ENCODE measurements at regions not wholly inside any gene's neighbourhood (a gene's known extent, or its start where the extent isn't known, plus 50 kb on each side); places are given as distances from the start of the nearest gene placed in this dataset.

DNA sequence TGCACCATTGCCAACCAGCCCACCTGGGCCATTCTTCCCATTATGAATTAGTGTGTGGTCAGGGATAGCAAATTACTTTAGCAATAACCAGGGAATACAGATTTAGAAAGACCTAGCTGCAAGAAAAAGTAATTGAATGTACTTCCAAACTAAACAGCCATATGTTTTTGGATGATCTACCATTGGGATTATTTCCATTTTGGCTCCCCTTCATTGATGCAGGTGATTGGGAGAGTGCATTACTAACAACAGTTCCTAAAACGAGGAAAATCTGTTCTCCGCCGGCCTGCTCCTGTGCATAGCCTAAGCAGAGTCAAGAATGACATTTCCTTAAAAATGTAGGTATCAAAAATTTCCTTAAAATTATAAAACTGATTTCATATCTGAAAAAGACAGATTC, 58.5 kb downstream of the MAIP1 start:
- no peak for DNase-seq

DNA sequence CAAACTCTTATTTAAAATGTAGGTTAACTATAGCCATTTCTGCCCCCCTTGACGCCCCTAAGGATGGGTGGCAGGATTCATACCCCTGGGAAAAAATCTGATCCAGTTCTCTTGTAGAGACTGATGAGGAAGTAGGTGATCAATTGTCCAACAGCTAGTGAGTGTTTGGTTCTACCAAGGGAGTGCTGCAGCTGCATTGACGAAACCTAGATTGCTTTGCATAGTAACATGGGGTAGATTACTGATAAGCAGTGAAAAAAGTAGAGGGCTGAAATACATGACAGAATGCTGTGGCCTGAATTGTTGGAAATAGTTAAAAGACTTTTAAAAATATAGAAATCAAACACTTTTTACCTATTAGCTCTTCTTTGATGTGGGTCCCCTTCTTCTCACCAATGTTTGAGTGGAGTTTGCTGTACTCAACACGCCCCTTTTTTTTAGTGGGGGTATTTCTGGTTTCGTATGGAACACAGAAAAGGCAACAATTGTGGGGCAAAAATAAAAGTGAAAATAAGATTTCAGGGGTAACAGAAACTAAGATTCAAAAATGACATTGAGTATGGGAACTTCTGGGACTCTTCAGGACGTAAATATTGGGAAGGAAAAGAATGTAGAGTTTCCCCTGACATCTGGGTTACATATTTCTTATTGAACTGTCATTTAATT, 66.2 kb downstream of the MAIP1 start:
- DNase-seq: no peak

DNA sequence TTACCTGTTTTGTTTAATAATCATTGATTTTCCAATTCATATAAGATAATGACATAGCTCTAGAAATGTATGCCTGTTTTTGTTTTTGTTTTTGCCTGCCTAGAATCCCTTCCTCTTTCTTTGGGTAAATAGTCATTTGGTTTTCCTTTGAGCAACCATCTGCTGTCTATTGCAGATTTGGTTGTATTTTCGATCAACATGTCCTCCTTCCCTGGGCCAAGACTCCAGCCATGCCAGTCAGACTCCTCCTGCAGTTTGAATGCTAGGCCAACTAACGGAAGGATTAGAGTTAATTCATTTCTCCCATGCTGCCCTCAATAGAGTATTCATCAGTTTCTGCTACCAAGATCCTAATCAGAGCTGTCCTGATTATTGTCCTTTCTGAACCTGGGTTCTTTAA, 67.1 kb downstream of the MAIP1 start:
- no peak for DNase-seq

DNA sequence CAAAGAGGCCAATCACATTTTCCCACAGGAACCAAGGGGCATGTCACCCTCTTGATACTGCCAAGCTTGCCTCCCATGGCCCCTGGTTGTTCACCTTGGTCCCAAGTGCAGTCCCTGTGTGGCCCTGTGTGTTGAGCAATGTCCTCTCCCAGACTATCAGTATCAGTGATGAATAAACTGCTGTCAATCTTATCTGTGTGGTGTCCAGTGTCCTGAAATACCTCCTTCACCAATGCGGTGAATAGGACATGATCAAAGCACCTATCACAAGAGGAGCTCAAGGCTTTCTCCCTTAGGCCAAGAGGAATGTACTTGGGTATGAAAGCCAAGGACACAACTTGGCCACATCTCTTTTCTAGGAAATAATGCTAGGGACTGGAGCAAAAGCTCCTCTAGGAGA, 68.2 kb downstream of the MAIP1 start:
- no peak for DNase-seq

DNA sequence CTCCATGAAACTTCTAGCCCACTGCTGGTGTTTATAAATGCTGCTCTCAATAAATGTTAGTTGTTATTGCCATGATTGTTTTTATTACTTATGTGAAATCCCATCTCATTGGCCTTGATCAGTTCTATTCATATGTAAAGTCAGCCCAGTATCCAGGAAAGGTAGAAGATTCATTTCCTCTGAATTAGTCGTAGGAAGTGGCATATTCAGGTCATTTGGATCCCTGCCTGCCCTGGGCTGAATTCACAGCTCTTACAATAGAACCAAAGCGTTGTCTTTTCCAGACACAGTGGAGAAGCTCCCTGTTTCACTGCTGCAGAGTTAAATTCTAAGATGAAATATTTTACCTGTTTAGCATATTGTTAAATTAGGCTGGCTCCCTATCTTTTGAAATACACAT, 70.3 kb downstream of the MAIP1 start:
- DNase-seq: no peak

DNA sequence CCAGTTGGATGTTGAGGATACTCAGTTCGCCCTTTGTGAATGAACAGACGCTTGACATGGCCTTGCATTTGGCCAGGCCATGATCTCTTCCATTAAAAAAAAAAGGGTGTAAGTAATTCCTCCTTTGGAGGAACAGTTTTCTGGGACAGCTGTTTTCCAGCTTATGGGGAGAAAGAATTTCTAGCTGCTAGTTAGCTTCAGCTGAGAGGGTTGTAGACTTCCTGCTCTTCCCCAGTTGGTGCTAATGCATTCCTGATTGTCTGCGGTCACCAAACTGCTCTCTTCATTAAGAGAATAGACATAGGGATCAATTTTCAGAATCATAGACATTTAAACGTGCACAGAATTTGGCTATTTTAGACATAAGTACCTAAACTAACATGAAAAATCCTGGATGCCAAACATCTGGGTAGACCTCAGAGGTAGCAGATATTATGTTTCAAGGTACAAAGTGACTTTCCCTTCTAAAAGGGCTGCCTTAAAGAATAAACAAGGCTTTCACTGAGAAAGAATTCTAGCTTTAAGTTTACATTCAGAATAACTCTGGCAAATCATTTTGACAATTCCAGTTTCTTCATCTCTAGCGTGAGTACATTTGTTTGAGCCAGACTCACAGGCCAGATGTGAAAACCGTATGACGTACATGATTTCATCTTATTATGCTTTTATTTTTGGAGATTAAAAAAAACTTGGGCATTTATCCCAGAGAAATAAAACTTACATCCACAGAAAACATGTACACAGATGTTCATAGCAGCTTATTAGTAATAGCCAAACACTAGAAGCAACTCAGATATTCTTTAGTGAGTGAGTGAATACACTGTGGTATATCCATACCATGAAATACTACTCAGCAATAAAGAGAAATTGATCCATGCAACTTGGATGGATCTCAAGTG, 71.2 kb downstream of the MAIP1 start:
- no peak for DNase-seq

DNA sequence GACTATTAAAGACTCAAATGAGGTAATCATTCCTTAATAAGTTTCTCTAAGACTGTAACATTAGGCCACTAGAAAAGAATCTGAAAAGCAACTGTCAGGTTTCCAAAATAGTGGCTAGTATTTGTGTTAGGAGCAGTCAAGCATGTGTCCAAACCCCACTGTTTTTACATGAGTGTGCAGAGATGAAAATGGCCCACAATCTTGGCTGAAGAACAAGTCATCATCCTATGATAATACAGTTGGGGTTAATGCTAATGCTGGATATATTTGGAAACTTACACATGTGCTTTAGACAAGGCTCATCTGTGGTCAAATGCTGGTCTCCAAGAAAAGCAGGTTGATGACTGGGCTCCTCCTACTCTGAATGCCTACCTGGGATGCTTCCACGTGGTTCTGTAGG, 73.6 kb downstream of the MAIP1 start:
- DNase-seq: no peak

DNA sequence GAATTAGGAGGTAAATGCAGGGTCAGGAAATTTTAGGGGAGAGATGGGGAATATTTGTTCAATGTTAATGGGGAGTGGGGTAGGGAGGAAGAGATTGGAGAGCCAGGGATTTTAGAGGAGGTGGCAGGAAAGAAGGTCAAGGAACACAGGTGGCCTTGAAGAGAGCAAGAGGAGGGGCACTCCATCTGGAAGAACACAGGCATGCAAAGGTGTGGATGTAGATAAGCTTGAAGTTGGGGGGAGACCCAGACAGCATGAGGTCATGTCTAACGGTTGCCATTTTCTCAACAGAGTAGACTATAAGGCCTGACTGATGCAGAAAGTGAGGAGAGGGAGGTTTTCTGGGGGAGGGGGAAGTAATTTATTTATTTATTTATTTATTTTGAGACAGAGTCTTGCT, 77.5 kb downstream of the MAIP1 start:
- DNase-seq: no peak

DNA sequence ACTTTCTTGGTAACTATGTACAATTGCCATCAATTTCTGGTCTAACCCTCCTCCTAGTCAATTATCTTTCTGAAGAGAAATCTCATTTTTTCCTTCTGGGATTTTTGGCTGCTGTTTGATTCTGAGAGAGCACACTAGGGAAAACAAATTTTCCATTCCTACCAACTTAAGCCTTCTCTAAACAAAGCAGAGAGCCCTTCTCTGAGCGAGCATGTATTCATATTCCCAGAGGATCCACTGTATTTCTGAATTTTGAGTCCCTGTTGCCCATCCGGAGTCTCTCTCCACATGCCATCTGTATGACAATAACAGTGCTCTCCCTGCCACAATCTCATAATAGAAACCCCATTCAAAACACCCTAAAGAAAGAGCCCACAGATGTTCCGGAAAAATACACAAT, 78.5 kb downstream of the MAIP1 start:
- no peak for DNase-seq

DNA sequence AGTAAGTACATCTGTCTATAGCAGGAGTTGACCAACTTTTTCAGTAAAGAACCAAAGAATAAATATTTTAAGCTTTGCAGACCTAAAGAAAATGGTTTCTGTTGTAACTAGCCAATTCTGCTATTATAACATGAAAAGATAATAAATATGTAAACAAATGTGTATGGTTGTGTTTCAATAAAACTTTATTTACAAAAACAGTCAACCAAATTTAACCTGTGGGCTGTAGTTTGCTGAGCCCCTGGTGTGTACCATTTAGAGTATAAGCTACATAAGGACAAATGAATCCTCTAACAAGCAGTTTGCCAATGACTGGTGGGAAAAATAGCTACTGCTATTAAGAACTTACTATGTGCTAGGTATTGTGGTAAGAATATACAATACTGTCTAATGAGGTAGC, 79.4 kb downstream of the MAIP1 start:
- DNase-seq: no peak

DNA sequence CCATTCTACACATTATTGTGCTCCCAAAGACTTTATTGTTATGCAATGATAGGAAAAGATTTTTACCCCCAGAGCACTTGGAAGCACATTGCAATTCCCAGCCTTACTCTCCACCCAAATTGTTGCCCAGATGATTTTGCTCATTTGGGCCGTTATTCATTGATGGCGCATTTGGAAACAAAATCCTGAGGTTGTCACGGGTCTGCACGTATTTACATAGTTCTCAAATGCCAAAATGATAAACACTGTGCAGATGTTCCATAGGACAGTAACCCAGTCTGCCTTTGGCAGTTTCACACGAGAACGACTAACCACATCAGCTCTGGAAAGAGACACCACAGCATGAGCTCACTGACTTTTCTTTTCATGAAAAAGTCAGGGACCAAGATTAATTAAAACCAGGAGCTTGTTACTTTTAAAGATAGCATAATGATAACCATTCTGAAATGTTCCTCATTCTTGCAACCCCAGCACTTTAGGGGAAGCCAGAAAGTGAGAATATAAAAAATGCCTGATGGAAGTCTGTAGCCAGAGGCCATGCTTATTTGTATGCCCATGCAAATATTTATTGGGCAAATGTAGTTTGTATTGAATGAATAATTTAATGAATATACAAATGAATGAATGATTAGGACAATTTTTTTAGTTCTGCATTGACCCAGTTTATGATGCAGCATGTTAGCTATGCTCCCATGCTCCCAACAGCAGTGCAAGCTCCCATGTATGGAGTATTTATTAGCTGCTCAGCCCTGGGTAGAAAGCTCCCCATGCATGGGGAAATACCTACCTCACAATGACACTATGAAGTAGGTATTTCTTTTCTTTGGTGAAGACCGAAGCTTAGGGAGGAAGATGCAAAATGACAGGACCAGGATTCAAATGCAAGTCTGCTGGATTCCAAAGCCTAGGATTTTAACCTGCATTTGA, 84.6 kb downstream of the MAIP1 start:
- DNase-seq: no peak

DNA sequence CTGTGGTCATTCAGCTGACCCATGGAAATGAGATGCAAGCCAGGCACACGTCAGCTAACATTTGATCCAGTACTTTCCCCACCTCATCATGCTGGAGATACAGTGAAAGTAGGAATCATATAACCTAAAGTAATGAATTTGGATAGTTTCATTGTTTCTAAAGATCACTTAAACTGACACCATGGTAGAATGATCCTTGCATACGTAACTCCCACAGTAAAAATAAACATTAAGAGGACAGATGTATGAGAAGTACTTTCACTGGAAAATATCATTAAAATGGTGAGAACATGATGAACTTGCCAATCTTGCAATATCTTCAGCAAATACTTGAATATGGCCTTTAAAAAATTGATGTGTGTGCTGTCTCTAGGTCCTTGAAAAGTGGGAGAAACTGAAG, 85.4 kb downstream of the MAIP1 start:
- no peak for DNase-seq

DNA sequence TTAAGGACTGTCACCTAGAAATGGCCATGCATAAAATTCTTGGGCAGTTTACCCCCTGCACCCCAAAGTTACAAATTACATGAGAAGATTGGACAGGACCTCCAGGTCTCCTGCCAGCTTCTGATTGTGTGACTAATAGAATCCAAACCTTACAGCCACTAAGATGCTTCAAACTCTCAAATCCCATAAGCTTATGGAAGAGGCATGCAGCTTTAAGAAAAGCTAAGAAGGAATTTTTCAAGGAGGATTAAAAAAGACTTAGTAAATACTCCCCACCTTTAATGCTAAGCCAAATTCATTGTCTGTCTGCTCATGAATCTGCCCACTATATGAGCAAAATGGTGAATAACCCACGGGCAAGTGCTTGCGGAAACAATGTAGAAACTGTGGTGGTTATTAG, 86.3 kb downstream of the MAIP1 start:
- no peak for DNase-seq

DNA sequence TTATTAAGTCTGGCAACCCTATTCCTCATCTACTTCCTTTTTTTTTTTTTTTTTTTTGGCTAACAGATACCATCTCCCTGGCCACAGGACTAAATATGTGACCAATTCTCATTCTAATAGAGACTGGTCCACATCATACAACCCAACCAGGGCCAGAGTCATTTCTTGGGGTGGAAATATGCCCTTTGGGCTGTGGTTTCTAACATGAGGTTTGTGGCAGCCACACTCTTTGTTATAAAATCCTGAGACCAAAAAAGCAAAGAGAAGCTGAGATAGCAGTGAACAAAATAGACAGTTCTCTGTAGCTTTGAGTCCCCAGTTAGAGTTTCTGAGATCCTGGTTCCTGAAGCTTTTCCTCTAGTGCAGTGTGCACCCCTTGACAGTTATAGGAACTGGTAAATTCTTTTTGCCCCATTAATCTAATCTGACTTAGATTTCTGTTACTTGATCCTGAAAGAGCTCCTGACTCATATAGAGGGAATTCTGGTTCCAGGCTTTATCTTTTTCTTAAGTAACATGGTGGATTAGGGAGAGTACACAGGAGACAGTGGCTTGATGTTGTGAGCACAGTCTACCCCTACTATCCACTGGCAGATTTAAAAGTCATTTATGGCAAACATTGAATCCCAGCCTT, 86.8 kb downstream of the MAIP1 start:
- no peak for DNase-seq

DNA sequence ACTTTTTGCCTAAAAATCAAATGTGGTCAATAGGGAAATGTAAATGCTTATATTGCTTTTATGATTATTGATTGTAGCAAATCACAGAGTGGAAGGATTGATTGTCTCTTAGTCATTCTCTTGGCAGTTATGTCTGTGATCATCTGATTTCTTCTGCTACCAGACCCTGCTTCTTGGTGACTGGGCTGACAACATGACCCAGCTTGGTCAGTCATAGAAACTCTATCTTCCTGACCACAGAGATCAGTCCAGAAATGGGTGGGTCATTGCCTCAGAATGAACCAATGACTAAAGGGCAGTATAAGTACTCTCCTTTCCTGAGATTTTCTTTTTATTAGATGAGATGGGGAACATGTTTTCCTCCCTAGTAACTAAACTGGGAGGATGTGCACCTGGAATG, 87.6 kb downstream of the MAIP1 start:
- DNase-seq: no peak

DNA sequence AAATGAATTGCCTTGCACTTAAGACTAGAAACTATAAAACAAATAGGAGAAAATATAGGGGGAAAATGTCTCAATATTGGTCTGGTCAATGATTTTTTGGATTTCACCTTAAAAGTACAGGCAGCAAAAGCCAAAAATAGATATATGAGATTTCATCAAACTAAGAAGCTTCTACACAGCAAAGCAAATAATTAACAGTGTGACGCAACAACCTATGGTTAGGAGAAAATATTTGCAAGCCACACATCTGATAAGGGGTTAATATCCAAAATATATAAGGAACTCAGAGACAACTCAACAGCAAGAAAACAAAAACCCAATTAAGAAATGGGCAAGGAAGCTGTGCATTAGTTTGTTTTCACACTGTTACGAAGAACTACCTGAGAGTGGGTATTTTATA, 89.1 kb downstream of the MAIP1 start:
- no peak for DNase-seq

DNA sequence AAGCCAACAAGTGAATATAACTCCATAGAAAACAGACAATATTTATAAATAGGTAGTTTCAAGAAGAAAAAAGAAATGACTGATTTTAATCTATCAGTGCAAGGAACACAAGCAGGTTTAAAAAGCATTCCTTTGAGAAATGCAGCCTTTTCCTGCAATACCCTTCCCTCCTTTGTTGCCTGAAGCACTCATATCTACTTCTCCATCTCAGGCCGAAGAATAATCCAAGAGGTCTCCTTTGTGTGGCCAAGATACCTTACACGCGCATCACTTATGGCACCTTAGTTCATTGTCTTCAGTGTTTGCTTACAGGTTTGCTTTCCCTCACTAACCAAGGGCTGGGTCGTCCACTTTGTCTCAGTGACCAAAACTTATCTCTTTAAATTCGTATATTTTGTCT, 93.0 kb downstream of the MAIP1 start:
- no peak for DNase-seq

DNA sequence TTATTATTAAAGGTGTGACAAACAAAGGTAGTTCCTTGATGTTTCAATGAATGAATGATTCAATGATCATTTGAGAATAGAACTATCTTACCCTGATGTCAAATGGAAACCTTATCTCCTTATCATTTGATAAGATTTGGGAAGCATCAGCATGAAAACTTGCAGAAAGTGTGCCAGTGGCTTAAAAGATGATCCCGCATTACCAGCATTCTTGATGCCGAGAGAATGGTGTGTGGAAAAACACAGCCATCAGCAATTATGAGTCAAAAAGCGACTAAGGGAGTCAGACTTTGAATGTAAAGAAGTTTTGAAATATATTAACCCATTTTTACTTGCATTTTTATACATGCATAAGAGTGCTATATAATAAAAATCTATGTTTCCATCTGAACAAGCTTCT, 93.7 kb downstream of the MAIP1 start:
- no peak for DNase-seq

DNA sequence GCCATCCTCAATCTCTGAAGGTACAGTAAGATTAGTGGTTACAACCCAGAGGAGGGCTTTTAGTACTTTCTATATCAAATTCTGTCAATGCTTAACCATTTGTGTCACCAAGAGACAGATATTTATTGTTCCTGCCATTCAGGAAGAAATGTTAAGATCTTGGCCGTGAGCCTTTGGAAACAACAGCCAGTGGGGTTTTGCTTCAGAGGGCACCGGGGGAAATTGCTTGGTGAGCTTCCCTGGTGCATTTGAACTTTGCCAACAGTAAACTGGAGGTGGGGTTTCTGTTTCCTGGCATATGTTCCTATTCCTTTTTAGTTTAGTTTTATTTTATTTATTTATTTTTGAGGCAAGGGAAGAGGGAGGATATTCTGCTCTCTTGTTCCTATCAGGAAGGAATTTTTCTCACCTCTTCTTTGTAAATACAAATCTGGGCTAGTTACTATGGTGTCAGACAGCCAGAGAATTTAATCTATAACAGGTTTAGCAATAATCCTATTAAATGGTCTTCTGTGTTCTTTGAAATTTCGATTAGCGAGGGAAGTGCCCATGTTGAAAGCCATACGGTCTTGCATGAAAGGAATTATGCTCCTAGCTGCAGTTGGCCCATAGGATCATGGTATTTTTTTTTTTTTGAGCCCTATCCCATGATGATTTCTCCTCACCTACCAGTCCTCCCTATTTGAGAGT, 95.7 kb downstream of the MAIP1 start:
- no peak for DNase-seq

DNA sequence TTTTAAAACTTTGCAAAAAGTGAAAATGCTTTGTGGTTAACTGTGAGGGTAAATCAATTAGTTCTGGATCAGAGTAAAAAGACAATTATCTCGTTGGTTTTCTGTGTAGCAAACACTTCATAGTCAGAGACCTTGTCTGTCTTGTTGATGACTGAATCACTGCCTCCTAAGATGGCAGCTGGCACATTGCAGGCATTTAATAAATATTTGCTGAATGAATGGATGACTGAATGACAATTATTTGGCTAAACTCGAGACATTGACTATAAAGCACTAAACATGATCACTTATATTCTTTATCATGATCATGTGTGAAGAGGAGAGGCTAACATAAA, 96.2 kb downstream of the MAIP1 start:
- no peak for DNase-seq

DNA sequence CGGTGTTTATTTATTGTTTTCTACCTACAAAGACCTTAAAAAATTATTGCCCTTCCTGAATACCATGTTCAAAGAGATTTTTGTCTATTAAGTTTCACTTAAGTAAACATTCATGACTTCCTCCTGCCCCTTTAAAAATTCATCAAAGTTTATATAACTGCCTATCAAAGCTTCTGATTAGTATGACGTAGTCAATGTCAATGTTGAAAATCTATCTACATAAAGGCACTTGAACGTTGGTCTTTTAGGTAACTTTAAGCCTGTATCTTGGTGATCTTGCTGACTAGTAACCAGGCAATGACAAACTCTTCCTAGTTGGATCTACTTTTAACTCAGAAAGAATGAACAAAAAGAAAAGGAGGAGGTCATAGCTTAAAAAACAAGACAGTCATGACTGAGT, 97.2 kb downstream of the MAIP1 start:
- DNase-seq: no peak

DNA sequence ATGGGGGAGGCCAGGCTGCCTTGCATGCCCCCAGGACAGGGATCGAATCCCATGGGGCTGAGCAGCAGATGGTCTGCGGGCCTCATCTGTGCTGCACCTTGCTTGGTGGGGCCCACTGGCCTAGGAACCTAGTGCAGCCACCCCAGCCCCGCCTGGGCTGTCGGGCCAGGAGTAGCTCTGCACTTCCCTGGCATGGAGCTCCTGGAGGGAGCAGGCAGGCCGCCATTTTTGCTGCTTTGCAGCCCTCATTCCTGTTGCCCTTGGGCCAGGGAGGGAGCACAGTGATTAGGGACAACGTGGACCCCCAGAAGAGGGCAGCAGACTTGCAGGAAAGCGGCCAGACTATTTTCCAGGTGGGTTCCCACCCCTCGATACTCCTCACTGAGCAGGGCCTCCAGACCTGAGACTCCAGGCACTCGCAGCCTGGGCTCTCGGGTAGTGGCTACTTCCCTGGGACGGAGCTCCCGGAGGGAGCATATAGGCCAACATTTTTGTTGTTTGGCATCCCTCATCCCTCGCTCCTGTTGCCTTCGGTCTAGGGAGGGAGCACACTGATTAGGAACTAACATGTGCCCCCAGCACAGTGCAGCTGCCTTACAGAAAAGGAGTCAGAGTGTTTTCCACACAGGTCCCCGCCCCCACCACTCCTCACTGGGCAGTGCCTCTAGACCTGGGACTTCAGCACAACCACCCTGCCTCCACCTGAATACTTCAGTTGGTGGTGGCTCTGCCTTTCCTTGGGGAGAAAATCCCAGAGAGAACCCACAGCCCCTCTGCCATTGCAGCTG, 99.5 kb downstream of the MAIP1 start:
- DNase-seq: no peak

Data from GOT3 (cell line).